Glomerular endothelial cell (primary cell): ENCODE measurements at regions not wholly inside any gene's neighbourhood (a gene's known extent, or its start where the extent isn't known, plus 50 kb on each side); places are given as distances from the start of the nearest gene placed in this dataset.

Experiments used
- DNase-seq: peaks from one replicate; pipeline ENCODE4 v3.0.0-alpha.2; 2011; ENCODE audit warnings: low read depth, low spot score; ENCODE audit errors: extremely low read depth

DNA sequence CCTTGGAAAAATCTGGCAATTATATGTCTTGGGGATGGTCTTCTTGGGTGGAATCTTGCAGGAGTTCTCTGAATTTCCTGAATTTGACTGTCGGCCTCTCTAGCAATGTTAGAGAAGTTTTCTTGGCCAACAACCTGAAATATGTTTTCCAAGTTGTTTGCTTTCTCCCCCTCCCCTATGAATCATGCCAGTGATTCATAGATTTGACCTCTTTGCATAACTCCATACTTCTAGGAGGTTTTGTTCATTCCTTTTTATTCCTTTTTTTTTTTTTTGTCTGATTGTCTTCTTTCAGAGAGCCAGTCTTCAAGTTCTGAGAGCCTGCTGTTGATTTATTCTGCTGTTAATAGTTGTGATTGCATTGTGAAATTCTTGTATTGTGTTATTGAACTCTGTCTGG is 56.7 kb upstream of the SLC44A1 start:
- peak; percentile 14 for DNase-seq

DNA sequence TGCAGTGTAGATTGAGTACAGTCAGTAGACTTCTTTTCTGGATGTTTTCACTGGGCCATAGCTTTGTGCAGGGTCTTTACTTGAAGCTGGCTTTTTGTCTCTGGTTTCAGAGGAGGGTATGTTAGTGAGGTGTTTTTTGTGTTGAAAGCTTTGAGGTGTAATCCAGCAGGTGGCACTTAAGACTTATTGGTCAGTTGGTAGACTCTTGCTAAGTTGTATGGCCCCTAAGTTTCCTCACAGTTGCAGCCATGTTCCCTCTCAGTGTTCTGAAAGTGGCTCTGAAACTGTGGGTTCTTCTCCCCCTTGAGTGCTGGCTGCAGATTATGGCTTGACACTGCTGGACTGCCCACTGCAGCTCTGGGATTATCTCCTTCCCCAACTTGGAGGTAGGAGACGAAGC is 55.7 kb upstream of the SLC44A1 start:
- DNase-seq: no peak

DNA sequence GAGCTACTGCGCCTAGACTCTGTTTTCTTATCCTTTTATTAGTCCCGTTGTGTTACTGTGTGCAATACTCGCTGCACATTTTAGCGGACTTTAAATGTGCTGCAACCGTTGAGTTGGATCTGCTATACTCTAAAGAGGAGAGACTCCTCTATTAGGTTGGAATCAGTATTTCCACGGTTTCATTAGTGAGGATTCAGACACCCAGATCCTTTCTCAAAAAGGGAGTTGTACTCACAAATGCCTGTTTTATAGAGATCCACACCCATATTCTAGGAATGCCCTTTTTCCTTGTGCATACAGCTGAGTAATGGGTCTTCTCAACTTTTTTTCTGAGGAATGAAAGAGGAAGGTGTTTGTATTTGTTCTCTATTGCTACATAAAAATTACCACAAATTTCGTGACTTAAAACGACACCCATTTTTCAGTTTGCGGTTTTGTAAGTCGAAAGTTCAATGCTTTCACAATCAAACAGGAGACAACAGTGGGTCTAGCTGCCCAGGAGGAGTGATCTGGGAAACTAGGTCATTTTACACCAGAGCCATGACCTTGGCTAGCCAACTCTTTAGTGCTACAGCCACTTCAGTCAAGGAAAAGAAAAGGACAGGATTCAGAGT is 52.8 kb upstream of the SLC44A1 start:
- DNase-seq: no peak

DNA sequence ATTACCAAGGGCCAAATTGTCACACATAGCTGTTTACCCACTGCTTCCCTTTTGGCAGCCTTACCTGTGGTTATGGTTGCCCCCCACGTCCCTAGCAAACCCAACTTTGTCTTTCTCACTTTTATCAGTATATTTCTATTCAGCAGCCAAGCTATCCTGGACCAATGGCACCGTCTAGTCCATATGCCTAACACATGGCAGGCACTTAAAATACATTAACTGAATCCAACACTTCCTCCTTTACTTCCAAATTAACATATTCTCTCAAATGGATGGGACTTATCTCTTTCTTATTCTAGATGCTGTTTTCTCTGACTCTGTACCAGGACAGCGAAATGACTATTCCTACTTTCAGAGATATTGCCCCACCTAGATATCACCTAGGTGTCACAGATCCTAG is 50.9 kb upstream of the SLC44A1 start:
- no peak for DNase-seq

DNA sequence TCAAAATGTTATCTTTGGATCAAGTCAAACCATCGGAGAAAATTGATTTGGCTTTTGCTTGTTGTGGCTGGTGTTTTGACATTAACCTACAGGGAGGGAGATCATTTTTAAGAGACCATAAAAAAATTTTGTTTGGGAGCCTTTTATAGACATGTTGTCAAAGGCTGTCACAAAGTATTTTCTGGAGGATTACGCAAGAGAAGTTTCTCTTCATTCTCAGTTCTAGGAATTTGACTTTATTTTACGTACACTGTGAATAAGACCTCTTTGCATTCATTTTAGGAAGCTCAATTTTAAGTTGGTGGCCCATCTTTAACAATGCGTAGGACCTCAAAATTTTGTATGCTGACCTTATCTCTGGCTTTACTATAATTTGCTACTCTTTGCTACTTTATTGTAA is 50.2 kb upstream of the SLC44A1 start:
- no peak for DNase-seq
